Caco-2 (cell line): ENCODE measurements at regions not wholly inside any gene's neighbourhood (a gene's known extent, or its start where the extent isn't known, plus 50 kb on each side); places are given as distances from the start of the nearest gene placed in this dataset.

Experiments used
- BruUV-seq: library from RNA; stranded (reverse); fragments of 400-500 nt; replicated peaks from 2 replicates; lab custom pipeline; 2021; lab: Mats Ljungman, UMichigan
- CTCF ChIA-PET: fragments of 300-600 bp; sonication (Branson Sonifier 250); formaldehyde crosslinking; loops from one replicate; lab custom pipeline; 2022; ENCODE audit warnings: antibody characterized with exemption; lab: Charles Lee
- POLR2A ChIA-PET: fragments of 300-600 bp; sonication (Branson Sonifier 250); formaldehyde crosslinking; loops from one replicate; lab custom pipeline; 2022; ENCODE audit warnings: antibody characterized with exemption; lab: Charles Lee
- DNase-seq, 2 experiments: peaks; one replicate each; pipeline versions ENCODE4 v3.0.0 to v3.0.0-alpha.2; 2020 to 2022
- H3K27me3 ChIP-seq: replicated peaks from 2 replicates; pipeline ENCODE4 v1.6.0; 2011; ENCODE audit warnings: low read length; ENCODE audit not compliant: control insufficient read depth, insufficient read depth
- H3K36me3 ChIP-seq: 2 replicates; pipeline ENCODE4 v1.5.1; 2011; ENCODE audit warnings: low read length; ENCODE audit not compliant: control insufficient read depth, insufficient read depth
- H3K4me1 ChIP-seq: fragments of 250-450 bp; sonication (Bioruptor Pico); 2 replicates; pipeline ENCODE4 v1.5.1; 2020; ENCODE audit warnings: mild to moderate bottlenecking
- H3K4me3 ChIP-seq: 2 replicates; pipeline ENCODE4 v1.5.1; 2011; ENCODE audit warnings: low read depth, mild to moderate bottlenecking, control low read depth, low read length
- H3K9me3 ChIP-seq: fragments of 250-450 bp; sonication (Bioruptor Pico); 2 replicates; pipeline ENCODE4 v1.5.1; 2020; ENCODE audit warnings: mild to moderate bottlenecking, moderate library complexity
- H3K27ac Mint-ChIP-seq: one replicate; pipeline ENCODE4 v1.8.0; 2022; ENCODE audit warnings: mixed read lengths; ENCODE audit not compliant: unreplicated experiment
- H3K27me3 Mint-ChIP-seq: one replicate; pipeline ENCODE4 v1.8.0; 2022; ENCODE audit warnings: mixed read lengths; ENCODE audit not compliant: insufficient read depth, unreplicated experiment
- H3K36me3 Mint-ChIP-seq: one replicate; pipeline ENCODE4 v1.8.0; 2022; ENCODE audit warnings: mild to moderate bottlenecking, mixed read lengths; ENCODE audit not compliant: insufficient read depth, unreplicated experiment
- H3K4me1 Mint-ChIP-seq: one replicate; pipeline ENCODE4 v1.8.0; 2022; ENCODE audit warnings: low read depth, mixed read lengths; ENCODE audit not compliant: unreplicated experiment
- H3K4me3 Mint-ChIP-seq: one replicate; pipeline ENCODE4 v1.8.0; 2022; ENCODE audit warnings: mild to moderate bottlenecking, moderate library complexity, mixed read lengths; ENCODE audit not compliant: unreplicated experiment
- H3K9me3 Mint-ChIP-seq: one replicate; pipeline ENCODE4 v1.8.0; 2022; ENCODE audit warnings: mixed read lengths; ENCODE audit not compliant: unreplicated experiment
- intact Hi-C: fragments of 100-400 bp; cut with micrococcal nuclease; formaldehyde crosslinking; loops from one replicate; pipeline ENCODE4 v1.10.0; 2022; ENCODE audit not compliant: unreplicated experiment
- TF ChIP-seq, protein P1 (sequence below), 2 experiments: fragments of 200-600 bp in 1 of 2; IDR thresholded peaks; 1 replicate in 1 of 2; 2 replicates in 1 of 2; pipeline versions ENCODE4 v1.5.1 to v1.8.0; 2011 to 2022; ENCODE audit warnings: antibody characterized with exemption in 1 of 2, control low read depth in 1 of 2, inconsistent platforms in 1 of 2, low read depth in 1 of 2, low read length in 1 of 2, mild to moderate bottlenecking in 1 of 2, moderate library complexity in 1 of 2; ENCODE audit not compliant: insufficient read depth in 1 of 2, severe bottlenecking in 1 of 2, unreplicated experiment in 1 of 2

GRCh38 chr13:88162076-88162702 lies 491.0 kb downstream of the SLITRK5 start:
- H3K36me3 Mint-ChIP-seq, result no peaks in the 10 kb centered on the region
- BruUV-seq, result no TSS peak
- H3K9me3 ChIP-seq, result no peaks in the 10 kb centered on the region
- no peak overlapping the region for H3K27ac Mint-ChIP-seq
- no peaks in the 10 kb centered on the region for H3K36me3 ChIP-seq
- H3K27me3 ChIP-seq, result no peaks in the 10 kb centered on the region
- no peaks in the 10 kb centered on the region for H3K27me3 Mint-ChIP-seq
- no peaks in the 10 kb centered on the region for H3K4me1 Mint-ChIP-seq
- intact Hi-C loops, result no loop called here
- no peaks in the 10 kb centered on the region for H3K9me3 Mint-ChIP-seq
- ChIA-PET CTCF (no interaction called here), POLR2A (no interaction called here)
- H3K4me3 ChIP-seq, result no peak overlapping the region
- DNase-seq, result no peak
- no peak overlapping the region for H3K4me3 Mint-ChIP-seq
- TF ChIP-seq, protein P1, sequence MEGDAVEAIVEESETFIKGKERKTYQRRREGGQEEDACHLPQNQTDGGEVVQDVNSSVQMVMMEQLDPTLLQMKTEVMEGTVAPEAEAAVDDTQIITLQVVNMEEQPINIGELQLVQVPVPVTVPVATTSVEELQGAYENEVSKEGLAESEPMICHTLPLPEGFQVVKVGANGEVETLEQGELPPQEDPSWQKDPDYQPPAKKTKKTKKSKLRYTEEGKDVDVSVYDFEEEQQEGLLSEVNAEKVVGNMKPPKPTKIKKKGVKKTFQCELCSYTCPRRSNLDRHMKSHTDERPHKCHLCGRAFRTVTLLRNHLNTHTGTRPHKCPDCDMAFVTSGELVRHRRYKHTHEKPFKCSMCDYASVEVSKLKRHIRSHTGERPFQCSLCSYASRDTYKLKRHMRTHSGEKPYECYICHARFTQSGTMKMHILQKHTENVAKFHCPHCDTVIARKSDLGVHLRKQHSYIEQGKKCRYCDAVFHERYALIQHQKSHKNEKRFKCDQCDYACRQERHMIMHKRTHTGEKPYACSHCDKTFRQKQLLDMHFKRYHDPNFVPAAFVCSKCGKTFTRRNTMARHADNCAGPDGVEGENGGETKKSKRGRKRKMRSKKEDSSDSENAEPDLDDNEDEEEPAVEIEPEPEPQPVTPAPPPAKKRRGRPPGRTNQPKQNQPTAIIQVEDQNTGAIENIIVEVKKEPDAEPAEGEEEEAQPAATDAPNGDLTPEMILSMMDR (IDR thresholded peaks at IDR 0.05; ENCODE audit: insufficient read depth in 1 of 2, low read depth in 1 of 2, low read length in 1 of 2, severe bottlenecking in 1 of 2, unreplicated experiment in 1 of 2), result no peak
- H3K4me1 ChIP-seq, result no peaks in the 10 kb centered on the region

DNA sequence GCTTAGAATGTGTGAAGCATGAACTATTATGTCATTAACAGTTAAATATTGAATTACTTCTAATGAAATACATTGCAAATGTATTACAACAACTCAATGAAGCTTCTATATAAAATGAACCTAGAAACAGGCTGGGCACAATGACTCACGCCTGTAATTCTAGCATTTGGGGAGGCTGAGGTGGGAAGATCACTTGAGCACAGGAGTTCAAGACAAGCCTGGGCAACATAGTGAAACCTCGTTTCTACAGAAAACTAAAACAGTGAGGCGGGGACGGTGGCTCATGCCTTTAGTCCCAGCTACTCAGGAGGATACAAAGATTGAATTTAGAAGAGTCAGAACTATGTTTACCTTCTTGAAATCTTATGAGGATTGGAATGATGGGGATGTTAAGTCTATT lies 505.1 kb downstream of the SLITRK5 start:
- ChIA-PET POLR2A (no interaction called here), CTCF (no interaction called here)
- Histone ChIP-seq H3K9me3 (no peaks in the 10 kb centered on the region), H3K27me3 (no peaks in the 10 kb centered on the region), H3K4me3 (no peak overlapping the region), H3K36me3 (no peaks in the 10 kb centered on the region), H3K4me1 (no peaks in the 10 kb centered on the region)
- intact Hi-C loops, result no loop called here
- H3K4me1 Mint-ChIP-seq, result no peaks in the 10 kb centered on the region
- no TSS peak for BruUV-seq
- no peaks in the 10 kb centered on the region for H3K36me3 Mint-ChIP-seq
- no peaks in the 10 kb centered on the region for H3K27me3 Mint-ChIP-seq
- TF ChIP-seq, protein P1 (IDR thresholded peaks at IDR 0.05; ENCODE audit: insufficient read depth in 1 of 2, low read depth in 1 of 2, low read length in 1 of 2, severe bottlenecking in 1 of 2, unreplicated experiment in 1 of 2), result no peak
- H3K27ac Mint-ChIP-seq, result no peak overlapping the region
- no peak for DNase-seq
- no peak overlapping the region for H3K4me3 Mint-ChIP-seq
- no peaks in the 10 kb centered on the region for H3K9me3 Mint-ChIP-seq

GRCh38 chr13:88183440-88183839 lies 512.3 kb downstream of the SLITRK5 start:
- CTCF ChIA-PET, result no interaction called here
- Histone ChIP-seq H3K9me3 (no peaks in the 10 kb centered on the region), H3K4me3 (no peak overlapping the region), H3K4me1 (no peaks in the 10 kb centered on the region), H3K36me3 (no peaks in the 10 kb centered on the region), H3K27me3 (no peaks in the 10 kb centered on the region)
- intact Hi-C loops, result no loop called here
- Mint-ChIP-seq H3K9me3 (no peaks in the 10 kb centered on the region), H3K4me1 (no peaks in the 10 kb centered on the region), H3K27ac (no peak overlapping the region), H3K27me3 (no peaks in the 10 kb centered on the region), H3K36me3 (no peaks in the 10 kb centered on the region), H3K4me3 (no peak overlapping the region)
- POLR2A ChIA-PET, result no interaction called here
- no peak for DNase-seq
- TF ChIP-seq, protein P1 (IDR thresholded peaks at IDR 0.05; ENCODE audit: insufficient read depth in 1 of 2, low read depth in 1 of 2, low read length in 1 of 2, severe bottlenecking in 1 of 2, unreplicated experiment in 1 of 2), result no peak
- BruUV-seq, result no TSS peak
